H1 (cell line): ENCODE measurements at regions not wholly inside any gene's neighbourhood (a gene's known extent, or its start where the extent isn't known, plus 50 kb on each side); places are given as distances from the start of the nearest gene placed in this dataset.

ENCODE experiments used
- CBX8 ChIP-seq: fragments of 300-800, 300-1000 bp; sonication (generic); IDR thresholded peaks from 2 replicates; pipeline ENCODE4 v1.7.1; 2016; ENCODE audit warnings: low read depth, low read length, borderline replicate concordance
- CTCF ChIP-seq, 3 experiments: IDR thresholded peaks; 1 replicate in 2 of 3; 2 replicates in 1 of 3; pipeline versions ENCODE4 v1.5.1 to v1.6.1; 2011; ENCODE audit warnings: low read length in 3 of 3, mild to moderate bottlenecking in 3 of 3, inconsistent platforms in 2 of 3, low read depth in 1 of 3, moderate library complexity in 1 of 3; ENCODE audit not compliant: insufficient read depth in 1 of 3; ENCODE audit errors: control extremely low read depth in 1 of 3
- E2F6 ChIP-seq: IDR thresholded peaks from 2 replicates; pipeline ENCODE4 v1.6.1; 2012; ENCODE audit warnings: inconsistent platforms
- MAX ChIP-seq: IDR thresholded peaks from 2 replicates; pipeline ENCODE4 v1.6.1; 2012; ENCODE audit warnings: inconsistent platforms
- RNF2 ChIP-seq: fragments of 200-900, 300-1000 bp; sonication (generic); IDR thresholded peaks from 2 replicates; pipeline ENCODE4 v1.7.1; 2016; ENCODE audit warnings: borderline replicate concordance, low read depth, mild to moderate bottlenecking, antibody characterized with exemption, low read length; ENCODE audit not compliant: poor library complexity, severe bottlenecking; ENCODE audit errors: missing control alignments
- SIN3A ChIP-seq, 2 experiments: IDR thresholded peaks in 1 of 2; conservative IDR thresholded peaks in 1 of 2; 2 replicates each; pipeline ENCODE4 v1.6.1; 2011 to 2012; ENCODE audit warnings: low read length in 2 of 2, improper control_type of control experiment in 1 of 2, low read depth in 1 of 2, mild to moderate bottlenecking in 1 of 2

GRCh38 chr13:87777387-87777786 is 106.2 kb downstream of the SLITRK5 start:
- TF ChIP-seq CTCF (IDR thresholded peaks at IDR 0.05; ENCODE audit: control extremely low read depth in 1 of 3, insufficient read depth in 1 of 3, low read depth in 1 of 3, low read length in 3 of 3) (peak in 1 of 3 experiments; percentile 22; a peak in 2 of 4 replicates), SIN3A (conservative IDR thresholded peaks at IDR 0.05 in 1 of 2, IDR thresholded peaks at IDR 0.05 in 1 of 2; ENCODE audit: low read depth in 1 of 2, low read length in 2 of 2) (no peak), RNF2 (no peak), CBX8 (no peak), MAX (no peak), E2F6 (no peak)
